ENCODE measurements at regions not wholly inside any gene's neighbourhood (a gene's known extent, or its start where the extent isn't known, plus 50 kb on each side); places are given as distances from the start of the nearest gene placed in this dataset.

DNA sequence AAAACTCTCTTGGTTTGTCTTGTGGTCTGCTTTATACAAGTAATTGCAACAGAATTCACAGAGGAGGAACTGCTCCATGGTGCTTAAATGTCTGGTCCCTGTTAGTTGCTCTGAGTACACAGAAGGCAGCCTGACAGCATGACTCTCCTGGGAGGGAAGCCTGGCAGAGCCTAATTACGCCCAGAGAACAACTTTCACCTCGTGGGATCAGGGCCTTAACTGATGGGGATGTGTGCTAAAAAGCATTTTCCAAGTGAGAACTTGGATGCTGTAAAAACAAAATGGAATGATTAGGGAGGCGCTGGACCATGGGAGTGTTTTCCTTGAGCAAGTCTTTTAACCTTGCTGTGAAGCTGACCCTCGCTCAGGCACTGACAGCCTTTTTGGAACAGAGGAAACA, 154.0 kb upstream of the TENM4 start:
- H3K27me3 ChIP-seq, result no peaks in the 10 kb centered on the region
- no peaks in the 10 kb centered on the region for H4K20me1 ChIP-seq (ENCODE audit: insufficient read depth, poor library complexity, severe bottlenecking)
- H3K9me3 ChIP-seq (ENCODE audit: low read depth), result no peaks in the 10 kb centered on the region
- H3K4me1 ChIP-seq (ENCODE audit: insufficient read depth), result no peaks in the 10 kb centered on the region
- no peak overlapping the region for H3K4me3 ChIP-seq
- no peak overlapping the region for H3K4me2 ChIP-seq
- no peak overlapping the region for H3K27ac ChIP-seq
- no peaks in the 10 kb centered on the region for H3K79me2 ChIP-seq
- TF ChIP-seq EZH2phosphoT487 (IDR thresholded peaks at IDR 0.05; ENCODE audit: low read depth, severe bottlenecking, unreplicated experiment) (no peak), EZH2 (IDR thresholded peaks at IDR 0.05; ENCODE audit: borderline replicate concordance) (no peak)
- TF ChIP-seq, protein P1, sequence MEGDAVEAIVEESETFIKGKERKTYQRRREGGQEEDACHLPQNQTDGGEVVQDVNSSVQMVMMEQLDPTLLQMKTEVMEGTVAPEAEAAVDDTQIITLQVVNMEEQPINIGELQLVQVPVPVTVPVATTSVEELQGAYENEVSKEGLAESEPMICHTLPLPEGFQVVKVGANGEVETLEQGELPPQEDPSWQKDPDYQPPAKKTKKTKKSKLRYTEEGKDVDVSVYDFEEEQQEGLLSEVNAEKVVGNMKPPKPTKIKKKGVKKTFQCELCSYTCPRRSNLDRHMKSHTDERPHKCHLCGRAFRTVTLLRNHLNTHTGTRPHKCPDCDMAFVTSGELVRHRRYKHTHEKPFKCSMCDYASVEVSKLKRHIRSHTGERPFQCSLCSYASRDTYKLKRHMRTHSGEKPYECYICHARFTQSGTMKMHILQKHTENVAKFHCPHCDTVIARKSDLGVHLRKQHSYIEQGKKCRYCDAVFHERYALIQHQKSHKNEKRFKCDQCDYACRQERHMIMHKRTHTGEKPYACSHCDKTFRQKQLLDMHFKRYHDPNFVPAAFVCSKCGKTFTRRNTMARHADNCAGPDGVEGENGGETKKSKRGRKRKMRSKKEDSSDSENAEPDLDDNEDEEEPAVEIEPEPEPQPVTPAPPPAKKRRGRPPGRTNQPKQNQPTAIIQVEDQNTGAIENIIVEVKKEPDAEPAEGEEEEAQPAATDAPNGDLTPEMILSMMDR (IDR thresholded peaks at IDR 0.05; ENCODE audit: poor library complexity), result no peak
- no peaks in the 10 kb centered on the region for H3K36me3 ChIP-seq (replicated peaks; ENCODE audit: insufficient read depth, low read depth)
- no peak overlapping the region for H2AFZ ChIP-seq
- 58% methylated on average over 4 of the region's 4 CpGs for WGBS (ENCODE audit: low lambda C conversion rate, missing lambda C conversion rate)
- no peak for DNase-seq (ENCODE audit: low spot score)
- H3K9me2 ChIP-seq (replicated peaks; ENCODE audit: insufficient read depth), result no peaks in the 10 kb centered on the region

DNA sequence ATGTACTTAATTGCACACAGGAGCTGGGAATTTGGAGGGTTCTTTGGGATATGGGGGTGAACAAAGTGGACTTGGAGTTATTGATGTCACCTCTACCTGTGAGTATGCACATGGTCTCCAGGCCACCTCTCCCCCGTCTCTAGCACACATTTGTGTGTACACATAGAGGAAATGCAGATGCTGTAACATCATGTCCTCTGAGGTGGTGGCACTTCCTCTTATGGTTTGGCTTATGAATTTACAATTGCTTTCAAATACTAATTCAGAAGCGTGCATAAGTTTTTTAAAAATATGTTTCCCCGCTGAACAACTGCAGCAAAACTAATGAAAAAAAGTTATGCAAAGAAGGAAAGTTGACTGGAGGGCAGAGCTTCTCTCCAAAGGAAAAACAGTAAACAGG, 152.0 kb upstream of the TENM4 start:
- no peak overlapping the region for H3K4me3 ChIP-seq
- no peaks in the 10 kb centered on the region for H4K20me1 ChIP-seq (ENCODE audit: insufficient read depth, poor library complexity, severe bottlenecking)
- 60% methylated on average over 3 of the region's 3 CpGs for WGBS (ENCODE audit: low lambda C conversion rate, missing lambda C conversion rate)
- H3K36me3 ChIP-seq (replicated peaks; ENCODE audit: insufficient read depth, low read depth), result no peaks in the 10 kb centered on the region
- H3K4me1 ChIP-seq (ENCODE audit: insufficient read depth), result no peaks in the 10 kb centered on the region
- H3K9me2 ChIP-seq (replicated peaks; ENCODE audit: insufficient read depth), result no peaks in the 10 kb centered on the region
- no peaks in the 10 kb centered on the region for H3K9me3 ChIP-seq (ENCODE audit: low read depth)
- H2AFZ ChIP-seq, result no peak overlapping the region
- no peak overlapping the region for H3K27ac ChIP-seq
- H3K79me2 ChIP-seq, result no peaks in the 10 kb centered on the region
- H3K4me2 ChIP-seq, result no peak overlapping the region
- no peaks in the 10 kb centered on the region for H3K27me3 ChIP-seq
- DNase-seq (ENCODE audit: low spot score), result no peak
- no peak for TF ChIP-seq EZH2 (IDR thresholded peaks at IDR 0.05; ENCODE audit: borderline replicate concordance)
- no peak for TF ChIP-seq EZH2phosphoT487 (IDR thresholded peaks at IDR 0.05; ENCODE audit: low read depth, severe bottlenecking, unreplicated experiment)
- TF ChIP-seq, protein P1 (IDR thresholded peaks at IDR 0.05; ENCODE audit: poor library complexity), result no peak

DNA sequence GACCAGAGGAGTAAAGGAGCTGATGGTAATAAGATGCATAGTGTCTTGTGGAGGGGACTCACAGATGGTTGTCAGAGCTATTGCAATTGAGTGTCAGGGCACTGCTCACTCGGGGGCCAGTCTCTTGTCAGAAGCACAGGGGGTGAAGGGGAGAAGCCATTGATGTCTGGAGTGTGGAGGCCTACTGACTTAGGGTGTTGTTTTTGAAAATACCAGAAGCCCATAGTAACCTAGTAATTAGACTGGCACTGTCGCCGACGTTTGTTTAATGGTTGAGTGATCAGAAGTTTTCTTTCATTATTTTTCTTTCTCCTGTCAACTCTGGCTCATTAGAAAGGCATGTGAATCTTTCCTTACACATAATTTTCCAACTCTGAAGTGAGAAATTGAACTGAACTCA, 151.6 kb upstream of the TENM4 start:
- H4K20me1 ChIP-seq (ENCODE audit: insufficient read depth, poor library complexity, severe bottlenecking), result no peaks in the 10 kb centered on the region
- H3K9me3 ChIP-seq (ENCODE audit: low read depth), result no peaks in the 10 kb centered on the region
- H3K27ac ChIP-seq, result no peak overlapping the region
- H3K4me2 ChIP-seq, result no peak overlapping the region
- no peak overlapping the region for H3K4me3 ChIP-seq
- TF ChIP-seq, protein P1 (IDR thresholded peaks at IDR 0.05; ENCODE audit: poor library complexity), result no peak
- TF ChIP-seq EZH2phosphoT487 (IDR thresholded peaks at IDR 0.05; ENCODE audit: low read depth, severe bottlenecking, unreplicated experiment), result no peak
- no peak for TF ChIP-seq EZH2 (IDR thresholded peaks at IDR 0.05; ENCODE audit: borderline replicate concordance)
- H3K4me1 ChIP-seq (ENCODE audit: insufficient read depth), result no peaks in the 10 kb centered on the region
- no peaks in the 10 kb centered on the region for H3K9me2 ChIP-seq (replicated peaks; ENCODE audit: insufficient read depth)
- no peak overlapping the region for H2AFZ ChIP-seq
- WGBS (ENCODE audit: low lambda C conversion rate, missing lambda C conversion rate), result 72% methylated on average over 4 of the region's 4 CpGs
- no peaks in the 10 kb centered on the region for H3K36me3 ChIP-seq (replicated peaks; ENCODE audit: insufficient read depth, low read depth)
- H3K27me3 ChIP-seq, result no peaks in the 10 kb centered on the region
- no peaks in the 10 kb centered on the region for H3K79me2 ChIP-seq
- no peak for DNase-seq (ENCODE audit: low spot score)

DNA sequence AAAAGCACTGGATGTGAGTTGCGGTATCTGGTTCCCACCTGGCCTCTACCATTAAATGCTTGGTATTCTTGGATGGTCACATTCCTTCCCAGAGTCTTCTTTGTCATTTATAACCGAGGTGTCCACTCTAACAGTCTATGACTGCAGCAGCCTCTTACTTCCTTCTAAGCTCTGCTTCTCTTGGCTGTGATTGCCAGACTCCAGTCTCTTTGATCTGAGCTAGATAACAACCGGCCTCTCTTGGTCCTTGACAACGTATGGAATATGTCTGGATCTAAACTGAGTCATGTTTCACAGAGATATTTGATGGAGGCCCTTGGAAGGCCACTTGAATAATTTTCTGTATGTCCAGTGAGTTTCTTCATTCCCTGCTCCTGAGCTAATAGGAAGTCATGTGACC, 141.6 kb upstream of the TENM4 start:
- Histone ChIP-seq H3K9me3 (ENCODE audit: low read depth) (no peaks in the 10 kb centered on the region), H3K4me1 (ENCODE audit: insufficient read depth) (no peaks in the 10 kb centered on the region), H4K20me1 (ENCODE audit: insufficient read depth, poor library complexity, severe bottlenecking) (no peaks in the 10 kb centered on the region), H2AFZ (no peak overlapping the region), H3K27ac (no peak overlapping the region), H3K4me2 (no peak overlapping the region), H3K9me2 (replicated peaks; ENCODE audit: insufficient read depth) (no peaks in the 10 kb centered on the region), H3K27me3 (no peaks in the 10 kb centered on the region), H3K4me3 (no peak overlapping the region), H3K79me2 (no peaks in the 10 kb centered on the region), H3K36me3 (replicated peaks; ENCODE audit: insufficient read depth, low read depth) (no peaks in the 10 kb centered on the region)
- 37% methylated on average over 4 of the region's 4 CpGs for WGBS (ENCODE audit: low lambda C conversion rate, missing lambda C conversion rate)
- no peak for TF ChIP-seq EZH2phosphoT487 (IDR thresholded peaks at IDR 0.05; ENCODE audit: low read depth, severe bottlenecking, unreplicated experiment)
- TF ChIP-seq, protein P1 (IDR thresholded peaks at IDR 0.05; ENCODE audit: poor library complexity), result no peak
- no peak for TF ChIP-seq EZH2 (IDR thresholded peaks at IDR 0.05; ENCODE audit: borderline replicate concordance)
- no peak for DNase-seq (ENCODE audit: low spot score)
